H9 (cell line): ENCODE measurements at regions not wholly inside any gene's neighbourhood (a gene's known extent, or its start where the extent isn't known, plus 50 kb on each side); places are given as distances from the start of the nearest gene placed in this dataset.
"Not testable (repeated sequence)": the region's sequence is repeated elsewhere in the genome, so short reads cannot be mapped to it uniquely, and the experiment has no call there.

Experiments used
- DNase-seq: peaks from one replicate; pipeline ENCODE4 v3.0.0-alpha.2; 2017
- H2AFZ ChIP-seq: one replicate; pipeline ENCODE4 v1.6.1; 2013; ENCODE audit warnings: mild to moderate bottlenecking, low read length, control low read depth, moderate library complexity
- H2AK5ac ChIP-seq: 2 replicates; pipeline ENCODE4 v1.6.1; 2013; ENCODE audit warnings: low read length, control low read depth, mixed read lengths; ENCODE audit not compliant: insufficient read length
- H2BK120ac ChIP-seq: one replicate; pipeline ENCODE4 v1.6.1; 2013; ENCODE audit warnings: low read depth, mild to moderate bottlenecking, low read length, control low read depth, inconsistent platforms; ENCODE audit not compliant: poor library complexity, severe bottlenecking
- H2BK12ac ChIP-seq: 2 replicates; pipeline ENCODE4 v1.6.1; 2013; ENCODE audit warnings: low read length, control low read depth, mixed read lengths, low read depth; ENCODE audit not compliant: insufficient read length
- H2BK15ac ChIP-seq: 2 replicates; pipeline ENCODE4 v1.6.1; 2013; ENCODE audit warnings: low read depth, low read length, control low read depth
- H2BK20ac ChIP-seq: one replicate; pipeline ENCODE4 v1.6.1; 2013; ENCODE audit warnings: low read depth, mild to moderate bottlenecking, low read length, control low read depth, inconsistent platforms; ENCODE audit not compliant: poor library complexity, severe bottlenecking
- H2BK5ac ChIP-seq: 2 replicates; pipeline ENCODE4 v1.6.1; 2013; ENCODE audit warnings: low read length, control low read depth, mixed read lengths; ENCODE audit not compliant: insufficient read length
- H3K14ac ChIP-seq: 2 replicates; pipeline ENCODE4 v1.6.1; 2013; ENCODE audit warnings: low read length, control low read depth; ENCODE audit not compliant: insufficient read depth
- H3K18ac ChIP-seq: 2 replicates; pipeline ENCODE4 v1.6.1; 2013; ENCODE audit warnings: low read depth, mild to moderate bottlenecking, mixed read lengths, low read length, control low read depth; ENCODE audit not compliant: insufficient read length
- H3K23ac ChIP-seq: 2 replicates; pipeline ENCODE4 v1.6.1; 2013; ENCODE audit warnings: low read length, control low read depth, mixed read lengths, low read depth; ENCODE audit not compliant: insufficient read length
- H3K23me2 ChIP-seq: 2 replicates; pipeline ENCODE4 v1.6.1; 2013; ENCODE audit warnings: low read depth, mild to moderate bottlenecking, mixed read lengths, low read length, control low read depth; ENCODE audit not compliant: insufficient read length, poor library complexity, severe bottlenecking
- H3K27ac ChIP-seq: 2 replicates; pipeline ENCODE4 v1.5.1; 2013; ENCODE audit warnings: low read length, control low read depth, mixed read lengths, low read depth; ENCODE audit not compliant: insufficient read length
- H3K27me3 ChIP-seq: 2 replicates; pipeline ENCODE4 v1.6.1; 2013; ENCODE audit warnings: low read length, control low read depth, inconsistent platforms; ENCODE audit not compliant: insufficient read depth
- H3K4ac ChIP-seq: 2 replicates; pipeline ENCODE4 v1.6.1; 2013; ENCODE audit warnings: low read depth, mild to moderate bottlenecking, control low read depth, inconsistent platforms, low read length, moderate library complexity
- H3K4me1 ChIP-seq: 2 replicates; pipeline ENCODE4 v1.6.1; 2013; ENCODE audit warnings: low read length, control low read depth, inconsistent platforms; ENCODE audit not compliant: insufficient read depth
- H3K4me2 ChIP-seq: 2 replicates; pipeline ENCODE4 v1.6.1; 2013; ENCODE audit warnings: low read length, control low read depth, mixed read lengths; ENCODE audit not compliant: insufficient read length, insufficient read depth
- H3K56ac ChIP-seq: 2 replicates; pipeline ENCODE4 v1.6.1; 2013; ENCODE audit warnings: low read depth, mild to moderate bottlenecking, mixed read lengths, low read length, control low read depth; ENCODE audit not compliant: insufficient read length
- H3K79me1 ChIP-seq: 2 replicates; pipeline ENCODE4 v1.6.1; 2013; ENCODE audit warnings: low read depth, mild to moderate bottlenecking, moderate library complexity, low read length, control low read depth, inconsistent platforms; ENCODE audit not compliant: insufficient read depth, poor library complexity, severe bottlenecking
- H3K79me2 ChIP-seq: 2 replicates; pipeline ENCODE4 v1.6.1; 2013; ENCODE audit warnings: low read length, control low read depth, inconsistent platforms; ENCODE audit not compliant: insufficient read depth
- H3K9ac ChIP-seq: 2 replicates; pipeline ENCODE4 v1.6.1; 2013; ENCODE audit warnings: low read length, control low read depth, mixed read lengths; ENCODE audit not compliant: insufficient read length; ENCODE audit errors: extremely low read depth
- H3K9me3 ChIP-seq: one replicate; pipeline ENCODE4 v1.6.1; 2013; ENCODE audit warnings: low read depth, low read length, inconsistent platforms; ENCODE audit not compliant: control insufficient read depth
- H3T11ph ChIP-seq: one replicate; pipeline ENCODE4 v1.6.1; 2013; ENCODE audit warnings: mild to moderate bottlenecking, low read length, control low read depth, inconsistent platforms
- H4K20me1 ChIP-seq: one replicate; pipeline ENCODE4 v1.6.1; 2013; ENCODE audit not compliant: control insufficient read depth, insufficient read length, insufficient read depth
- H4K5ac ChIP-seq: 2 replicates; pipeline ENCODE4 v1.6.1; 2013; ENCODE audit warnings: low read depth, mild to moderate bottlenecking, mixed read lengths, low read length, control low read depth; ENCODE audit not compliant: insufficient read length
- H4K8ac ChIP-seq: replicated peaks from 2 replicates; pipeline ENCODE4 v1.6.1; 2013; ENCODE audit warnings: low read length, control low read depth, mixed read lengths, low read depth; ENCODE audit not compliant: insufficient read length
- H4K91ac ChIP-seq: 2 replicates; pipeline ENCODE4 v1.6.1; 2013; ENCODE audit warnings: low read depth, mild to moderate bottlenecking, moderate library complexity, mixed read lengths, low read length, control low read depth; ENCODE audit not compliant: insufficient read length
- H3K27ac Mint-ChIP-seq, 3 experiments: 2 replicates in 2 of 3; 3 replicates in 1 of 3; pipeline ENCODE4 v1.8.0; 2020 to 2021; ENCODE audit warnings: mixed read lengths in 3 of 3, mild to moderate bottlenecking in 1 of 3, moderate library complexity in 1 of 3
- H3K27me3 Mint-ChIP-seq: 2 replicates; pipeline ENCODE4 v1.8.0; 2021; ENCODE audit warnings: low read depth, mild to moderate bottlenecking, moderate library complexity, mixed read lengths
- H3K36me3 Mint-ChIP-seq, 3 experiments: 2 replicates in 2 of 3; 3 replicates in 1 of 3; pipeline ENCODE4 v1.8.0; 2020 to 2021; ENCODE audit warnings: low read depth in 3 of 3, mixed read lengths in 3 of 3; ENCODE audit not compliant: insufficient read depth in 1 of 3
- H3K4me1 Mint-ChIP-seq, 2 experiments: 2 replicates each; pipeline ENCODE4 v1.8.0; 2020; ENCODE audit warnings: mixed read lengths in 2 of 2
- H3K4me3 Mint-ChIP-seq, 2 experiments: 2 replicates in 1 of 2; 3 replicates in 1 of 2; pipeline ENCODE4 v1.8.0; 2020 to 2021; ENCODE audit warnings: mild to moderate bottlenecking in 2 of 2, mixed read lengths in 2 of 2, moderate library complexity in 1 of 2
- H3K9me3 Mint-ChIP-seq, 2 experiments: 2 replicates in 1 of 2; 3 replicates in 1 of 2; pipeline ENCODE4 v1.8.0; 2020; ENCODE audit warnings: mild to moderate bottlenecking in 2 of 2, mixed read lengths in 2 of 2, moderate library complexity in 1 of 2
- CTCF ChIP-seq: fragments of 200-600 bp; sonication (generic); conservative IDR thresholded peaks from 3 replicates; pipeline ENCODE4 v1.8.0; 2021; ENCODE audit warnings: antibody characterized with exemption, mild to moderate bottlenecking
- WGBS: extraction: QIAGEN DNeasy Blood & Tissue Kit; methylation state at CpG from one replicate; pipeline ENCODE4 v1.1.7; 2013; ENCODE audit warnings: missing lambda C conversion rate, low lambda C conversion rate, mixed read lengths; ENCODE audit not compliant: insufficient read length; ENCODE audit errors: extremely low coverage; 5-methylcytosine and 5-hydroxymethylcytosine counted together

GRCh38 chr17:22270381-22270780 lies 578.1 kb downstream of the KCNJ18 start:
- no peak overlapping the region for H2BK5ac ChIP-seq
- Mint-ChIP-seq H3K4me1 (no peaks in the 10 kb centered on the region), H3K27ac (no peak overlapping the region; a peak in 1 of 7 replicates), H3K9me3 (peaks cover 92 to 97% of the 10 kb centered on the region in 2 experiments), H3K27me3 (peaks cover 7% of the 10 kb centered on the region), H3K36me3 (peaks cover 20 to 39% (median 23%) of the 10 kb centered on the region in 3 experiments), H3K4me3 (no peak overlapping the region)
- peaks cover 76% of the 10 kb centered on the region for H3K9me3 ChIP-seq
- H2AK5ac ChIP-seq, result no peak overlapping the region
- H3K18ac ChIP-seq, result no peak overlapping the region
- H2BK120ac ChIP-seq, result no peak overlapping the region
- no peak overlapping the region for H3K14ac ChIP-seq
- H4K91ac ChIP-seq, result no peak overlapping the region
- no peak overlapping the region for H2BK12ac ChIP-seq
- no peaks in the 10 kb centered on the region for H3K79me2 ChIP-seq
- H2BK15ac ChIP-seq, result no peak overlapping the region
- H4K20me1 ChIP-seq, result no peaks in the 10 kb centered on the region
- no peaks in the 10 kb centered on the region for H3K4me1 ChIP-seq
- WGBS, result no CpG with 5 or more reads among the region's 4 CpGs
- H3K23me2 ChIP-seq, result no peaks in the 10 kb centered on the region
- H4K8ac ChIP-seq, result no peak overlapping the region
- H3K56ac ChIP-seq, result no peak overlapping the region
- H4K5ac ChIP-seq, result no peak overlapping the region
- H3K4me2 ChIP-seq, result no peak overlapping the region
- H3K79me1 ChIP-seq, result no peaks in the 10 kb centered on the region
- no peak for DNase-seq
- H3K4ac ChIP-seq, result no peak overlapping the region
- TF ChIP-seq CTCF, result no peak
- H3K27me3 ChIP-seq, result no peaks in the 10 kb centered on the region
- no peak overlapping the region for H3K23ac ChIP-seq
- no peak overlapping the region for H3T11ph ChIP-seq
- H2BK20ac ChIP-seq, result no peak overlapping the region
- H3K9ac ChIP-seq, result no peak overlapping the region
- H3K27ac ChIP-seq, result no peak overlapping the region
- H2AFZ ChIP-seq, result no peak overlapping the region

- not testable (repeated sequence) for H3K27me3 ChIP-seq, H3K27me3 Mint-ChIP-seq, H4K8ac ChIP-seq, H4K20me1 ChIP-seq, H3K4me3 Mint-ChIP-seq, H3K9ac ChIP-seq, H3K4me1 Mint-ChIP-seq, H3K14ac ChIP-seq, H2BK20ac ChIP-seq, H3K4me1 ChIP-seq, H2BK5ac ChIP-seq, H2BK15ac ChIP-seq, H4K91ac ChIP-seq, H3K79me1 ChIP-seq, H4K5ac ChIP-seq, H2AFZ ChIP-seq, H3K23me2 ChIP-seq, DNase-seq, H3K27ac ChIP-seq, H3K27ac Mint-ChIP-seq, H3T11ph ChIP-seq, H3K79me2 ChIP-seq, H3K4ac ChIP-seq, H3K23ac ChIP-seq, H3K56ac ChIP-seq, H2AK5ac ChIP-seq, H2BK120ac ChIP-seq, H2BK12ac ChIP-seq, H3K4me2 ChIP-seq, H3K18ac ChIP-seq
- Mint-ChIP-seq H3K9me3 (peaks cover 92 to 97% of the 10 kb centered on the region in 2 experiments), H3K36me3 (peaks cover 20 to 36% (median 23%) of the 10 kb centered on the region in 3 experiments)
- H3K9me3 ChIP-seq, result peaks cover 71% of the 10 kb centered on the region
- no CpG with 5 or more reads among the region's 1 CpG for WGBS
Observed at GRCh38 chr17:22270809-22271208, 578.5 kb downstream of the KCNJ18 start.
